ENCODE measurements at regions not wholly inside any gene's neighbourhood (a gene's known extent, or its start where the extent isn't known, plus 50 kb on each side); places are given as distances from the start of the nearest gene placed in this dataset.

- ATAC-seq (ENCODE audit: insufficient read depth, low read depth), result no peak
- no peak overlapping the region for H3K4me2 ChIP-seq (ENCODE audit: insufficient read depth, low read length)
- no peak for DNase-seq
- H4K20me1 ChIP-seq (ENCODE audit: insufficient read depth, low read length), result no peaks in the 10 kb centered on the region
- H3K27ac ChIP-seq (ENCODE audit: low read length), result no peak overlapping the region
- no peak overlapping the region for H2AFZ ChIP-seq (ENCODE audit: low read depth, low read length)
- no peaks in the 10 kb centered on the region for H3K36me3 ChIP-seq (ENCODE audit: insufficient read depth, low read length)
- H3K79me2 ChIP-seq (ENCODE audit: insufficient read depth, low read length), result no peaks in the 10 kb centered on the region
- H3K27me3 ChIP-seq (ENCODE audit: insufficient read depth, low read length, poor library complexity), result no peaks in the 10 kb centered on the region
- no peaks in the 10 kb centered on the region for H3K9me3 ChIP-seq (ENCODE audit: insufficient read depth, low read length, severe bottlenecking)
- no peak overlapping the region for H3K4me3 ChIP-seq (ENCODE audit: low read depth in 1 of 2, low read length in 2 of 2)
- no peak overlapping the region for H3K9ac ChIP-seq (ENCODE audit: low read depth, low read length)
- no peaks in the 10 kb centered on the region for H3K4me1 ChIP-seq (ENCODE audit: insufficient read depth, low read length)
- no peak for TF ChIP-seq CTCF (IDR thresholded peaks at IDR 0.05; ENCODE audit: borderline replicate concordance, extremely low read depth, low read length, poor library complexity, severe bottlenecking)
- TF ChIP-seq EZH2 (IDR thresholded peaks at IDR 0.05; ENCODE audit: borderline replicate concordance, low read depth, low read length, severe bottlenecking), result no peak
These were observed 544.9 kb upstream of the ADARB2 start for GRCh38 chr10:2282202-2282601.

GRCh38 chr10:2280713-2281300, 543.5 kb upstream of the ADARB2 start:
- Histone ChIP-seq H3K36me3 (ENCODE audit: insufficient read depth, low read length) (no peaks in the 10 kb centered on the region), H3K9me3 (ENCODE audit: insufficient read depth, low read length, severe bottlenecking) (no peaks in the 10 kb centered on the region), H4K20me1 (ENCODE audit: insufficient read depth, low read length) (no peaks in the 10 kb centered on the region), H3K27me3 (ENCODE audit: insufficient read depth, low read length, poor library complexity) (no peaks in the 10 kb centered on the region), H3K4me2 (ENCODE audit: insufficient read depth, low read length) (no peak overlapping the region), H3K4me1 (ENCODE audit: insufficient read depth, low read length) (no peaks in the 10 kb centered on the region), H3K4me3 (ENCODE audit: low read depth in 1 of 2, low read length in 2 of 2) (no peak overlapping the region), H3K27ac (ENCODE audit: low read length) (no peak overlapping the region), H2AFZ (ENCODE audit: low read depth, low read length) (no peak overlapping the region), H3K79me2 (ENCODE audit: insufficient read depth, low read length) (no peaks in the 10 kb centered on the region), H3K9ac (ENCODE audit: low read depth, low read length) (no peak overlapping the region)
- ATAC-seq (ENCODE audit: insufficient read depth, low read depth), result no peak
- DNase-seq, result no peak
- TF ChIP-seq EZH2 (IDR thresholded peaks at IDR 0.05; ENCODE audit: borderline replicate concordance, low read depth, low read length, severe bottlenecking) (no peak), CTCF (IDR thresholded peaks at IDR 0.05; ENCODE audit: borderline replicate concordance, extremely low read depth, low read length, poor library complexity, severe bottlenecking) (no peak)

GRCh38 chr10:2279711-2280110, 542.4 kb upstream of the ADARB2 start:
- H3K36me3 ChIP-seq (ENCODE audit: insufficient read depth, low read length), result no peaks in the 10 kb centered on the region
- H3K4me3 ChIP-seq (ENCODE audit: low read depth in 1 of 2, low read length in 2 of 2), result no peak overlapping the region
- ATAC-seq (ENCODE audit: insufficient read depth, low read depth), result no peak
- no peaks in the 10 kb centered on the region for H4K20me1 ChIP-seq (ENCODE audit: insufficient read depth, low read length)
- H3K27me3 ChIP-seq (ENCODE audit: insufficient read depth, low read length, poor library complexity), result no peaks in the 10 kb centered on the region
- no peak overlapping the region for H2AFZ ChIP-seq (ENCODE audit: low read depth, low read length)
- no peak for TF ChIP-seq CTCF (IDR thresholded peaks at IDR 0.05; ENCODE audit: borderline replicate concordance, extremely low read depth, low read length, poor library complexity, severe bottlenecking)
- TF ChIP-seq EZH2 (IDR thresholded peaks at IDR 0.05; ENCODE audit: borderline replicate concordance, low read depth, low read length, severe bottlenecking), result no peak
- H3K9me3 ChIP-seq (ENCODE audit: insufficient read depth, low read length, severe bottlenecking), result peaks cover 3% of the 10 kb centered on the region
- no peaks in the 10 kb centered on the region for H3K79me2 ChIP-seq (ENCODE audit: insufficient read depth, low read length)
- H3K9ac ChIP-seq (ENCODE audit: low read depth, low read length), result no peak overlapping the region
- H3K4me2 ChIP-seq (ENCODE audit: insufficient read depth, low read length), result no peak overlapping the region
- no peak overlapping the region for H3K27ac ChIP-seq (ENCODE audit: low read length)
- no peaks in the 10 kb centered on the region for H3K4me1 ChIP-seq (ENCODE audit: insufficient read depth, low read length)
- no peak for DNase-seq

GRCh38 chr10:2278363-2278762, 541.0 kb upstream of the ADARB2 start:
- no peaks in the 10 kb centered on the region for H3K4me1 ChIP-seq (ENCODE audit: insufficient read depth, low read length)
- H3K4me2 ChIP-seq (ENCODE audit: insufficient read depth, low read length), result no peak overlapping the region
- H3K79me2 ChIP-seq (ENCODE audit: insufficient read depth, low read length), result no peaks in the 10 kb centered on the region
- no peaks in the 10 kb centered on the region for H3K27me3 ChIP-seq (ENCODE audit: insufficient read depth, low read length, poor library complexity)
- DNase-seq (no peak), ATAC-seq (ENCODE audit: insufficient read depth, low read depth) (no peak)
- no peaks in the 10 kb centered on the region for H3K36me3 ChIP-seq (ENCODE audit: insufficient read depth, low read length)
- no peak overlapping the region for H2AFZ ChIP-seq (ENCODE audit: low read depth, low read length)
- peaks cover 10% of the 10 kb centered on the region for H3K9me3 ChIP-seq (ENCODE audit: insufficient read depth, low read length, severe bottlenecking)
- TF ChIP-seq EZH2 (IDR thresholded peaks at IDR 0.05; ENCODE audit: borderline replicate concordance, low read depth, low read length, severe bottlenecking), result no peak
- no peak for TF ChIP-seq CTCF (IDR thresholded peaks at IDR 0.05; ENCODE audit: borderline replicate concordance, extremely low read depth, low read length, poor library complexity, severe bottlenecking)
- no peaks in the 10 kb centered on the region for H4K20me1 ChIP-seq (ENCODE audit: insufficient read depth, low read length)
- no peak overlapping the region for H3K9ac ChIP-seq (ENCODE audit: low read depth, low read length)
- no peak overlapping the region for H3K27ac ChIP-seq (ENCODE audit: low read length)
- no peak overlapping the region for H3K4me3 ChIP-seq (ENCODE audit: low read depth in 1 of 2, low read length in 2 of 2)

Measured in DND-41 (cell line).